Bronchial epithelial cell (primary cell): ENCODE measurements at regions not wholly inside any gene's neighbourhood (a gene's known extent, or its start where the extent isn't known, plus 50 kb on each side); places are given as distances from the start of the nearest gene placed in this dataset.

ENCODE experiments used
- DNase-seq: peaks from one replicate; pipeline ENCODE4 v3.0.0-alpha.2; 2010; ENCODE audit warnings: low read depth
- FAIRE-seq: peaks from 2 replicates; lab custom pipeline; 2011; peaks lifted over from hg19 to GRCh38; lab: Jason Lieb, UNC
- H3K27me3 ChIP-seq: 2 replicates; pipeline ENCODE4 v1.5.1; 2011; ENCODE audit warnings: low read length; ENCODE audit not compliant: control insufficient read depth, insufficient read depth
- H3K36me3 ChIP-seq: 2 replicates; pipeline ENCODE4 v1.5.1; 2011; ENCODE audit warnings: low read length; ENCODE audit not compliant: control insufficient read depth, insufficient read depth
- H3K4me3 ChIP-seq: 2 replicates; pipeline ENCODE4 v1.5.1; 2011; ENCODE audit warnings: mild to moderate bottlenecking, low read depth, low read length, control low read depth
- TF ChIP-seq, protein P1 (sequence below): IDR thresholded peaks from 2 replicates; pipeline ENCODE4 v1.5.1; 2011; ENCODE audit warnings: mild to moderate bottlenecking, moderate library complexity, low read length, control low read depth, inconsistent platforms; ENCODE audit not compliant: insufficient read depth, severe bottlenecking

DNA sequence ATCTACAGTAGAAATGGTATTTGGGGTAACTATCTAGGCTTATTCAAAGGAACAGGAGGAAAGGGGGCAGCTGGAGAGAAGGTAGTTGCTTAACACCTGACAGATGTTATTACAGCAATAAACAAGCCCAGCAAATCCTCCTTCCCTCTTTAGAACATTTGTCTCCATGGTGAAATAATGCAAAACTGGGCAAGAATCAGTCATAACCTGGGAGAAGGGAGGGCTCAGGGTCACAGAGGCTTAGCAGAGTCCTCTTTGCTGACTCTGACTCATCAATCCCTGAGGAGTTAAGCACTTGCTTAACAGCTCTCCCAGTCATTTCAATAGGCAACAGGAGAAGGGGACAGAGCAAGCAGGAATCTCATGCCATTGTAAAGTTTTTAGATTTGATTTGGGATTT lies 230.3 kb downstream of the IBTK start:
- H3K36me3 ChIP-seq, result no peaks in the 10 kb centered on the region
- FAIRE-seq (peak; percentile 95), DNase-seq (peak; percentile 98)
- H3K27me3 ChIP-seq, result no peaks in the 10 kb centered on the region
- no peak overlapping the region for H3K4me3 ChIP-seq
- TF ChIP-seq, protein P1, sequence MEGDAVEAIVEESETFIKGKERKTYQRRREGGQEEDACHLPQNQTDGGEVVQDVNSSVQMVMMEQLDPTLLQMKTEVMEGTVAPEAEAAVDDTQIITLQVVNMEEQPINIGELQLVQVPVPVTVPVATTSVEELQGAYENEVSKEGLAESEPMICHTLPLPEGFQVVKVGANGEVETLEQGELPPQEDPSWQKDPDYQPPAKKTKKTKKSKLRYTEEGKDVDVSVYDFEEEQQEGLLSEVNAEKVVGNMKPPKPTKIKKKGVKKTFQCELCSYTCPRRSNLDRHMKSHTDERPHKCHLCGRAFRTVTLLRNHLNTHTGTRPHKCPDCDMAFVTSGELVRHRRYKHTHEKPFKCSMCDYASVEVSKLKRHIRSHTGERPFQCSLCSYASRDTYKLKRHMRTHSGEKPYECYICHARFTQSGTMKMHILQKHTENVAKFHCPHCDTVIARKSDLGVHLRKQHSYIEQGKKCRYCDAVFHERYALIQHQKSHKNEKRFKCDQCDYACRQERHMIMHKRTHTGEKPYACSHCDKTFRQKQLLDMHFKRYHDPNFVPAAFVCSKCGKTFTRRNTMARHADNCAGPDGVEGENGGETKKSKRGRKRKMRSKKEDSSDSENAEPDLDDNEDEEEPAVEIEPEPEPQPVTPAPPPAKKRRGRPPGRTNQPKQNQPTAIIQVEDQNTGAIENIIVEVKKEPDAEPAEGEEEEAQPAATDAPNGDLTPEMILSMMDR, result no peak

DNA sequence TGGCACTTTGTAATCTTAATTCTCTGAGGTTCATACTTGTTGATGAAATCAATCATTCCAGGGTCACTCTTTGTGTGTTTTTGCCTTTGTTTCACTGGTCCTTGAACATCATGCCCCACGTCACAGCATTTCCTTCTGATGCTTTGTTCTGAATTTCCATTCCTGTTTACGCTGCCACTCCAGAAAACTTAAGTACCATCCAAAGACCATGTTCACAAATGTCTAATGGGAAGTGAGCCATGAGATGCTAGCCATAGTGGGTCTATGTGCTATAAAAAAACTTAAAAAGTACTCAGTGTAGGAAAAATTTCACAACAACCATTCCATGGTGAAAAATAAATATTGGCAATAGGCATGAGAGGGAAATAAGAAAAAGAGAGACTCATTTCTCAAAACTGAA lies 232.0 kb downstream of the IBTK start:
- H3K36me3 ChIP-seq, result no peaks in the 10 kb centered on the region
- no peak overlapping the region for H3K4me3 ChIP-seq
- TF ChIP-seq, protein P1, result no peak
- no peaks in the 10 kb centered on the region for H3K27me3 ChIP-seq
- FAIRE-seq (no peak), DNase-seq (no peak)

DNA sequence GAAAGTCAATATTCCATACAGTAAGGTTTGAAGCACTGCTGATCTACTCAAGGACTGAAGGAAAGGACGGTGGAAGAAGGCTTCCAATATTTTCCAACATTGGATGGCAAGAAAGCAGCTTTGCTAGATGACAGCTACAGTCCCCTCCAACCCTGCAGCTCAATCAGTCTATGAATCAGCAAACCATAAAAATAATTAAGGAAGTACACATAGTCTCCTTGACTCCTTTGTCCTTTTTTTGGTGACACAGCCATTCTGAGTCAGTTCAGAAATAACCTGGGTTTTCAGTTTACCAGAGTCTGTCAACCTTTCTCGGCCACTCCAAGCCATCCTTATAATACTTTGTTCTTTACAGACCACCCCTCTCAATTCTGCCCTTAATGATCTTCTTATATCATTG lies 232.5 kb downstream of the IBTK start:
- Histone ChIP-seq H3K36me3 (no peaks in the 10 kb centered on the region), H3K4me3 (no peak overlapping the region), H3K27me3 (no peaks in the 10 kb centered on the region)
- TF ChIP-seq, protein P1, result no peak
- FAIRE-seq, result no peak
- peak; percentile 63 for DNase-seq

DNA sequence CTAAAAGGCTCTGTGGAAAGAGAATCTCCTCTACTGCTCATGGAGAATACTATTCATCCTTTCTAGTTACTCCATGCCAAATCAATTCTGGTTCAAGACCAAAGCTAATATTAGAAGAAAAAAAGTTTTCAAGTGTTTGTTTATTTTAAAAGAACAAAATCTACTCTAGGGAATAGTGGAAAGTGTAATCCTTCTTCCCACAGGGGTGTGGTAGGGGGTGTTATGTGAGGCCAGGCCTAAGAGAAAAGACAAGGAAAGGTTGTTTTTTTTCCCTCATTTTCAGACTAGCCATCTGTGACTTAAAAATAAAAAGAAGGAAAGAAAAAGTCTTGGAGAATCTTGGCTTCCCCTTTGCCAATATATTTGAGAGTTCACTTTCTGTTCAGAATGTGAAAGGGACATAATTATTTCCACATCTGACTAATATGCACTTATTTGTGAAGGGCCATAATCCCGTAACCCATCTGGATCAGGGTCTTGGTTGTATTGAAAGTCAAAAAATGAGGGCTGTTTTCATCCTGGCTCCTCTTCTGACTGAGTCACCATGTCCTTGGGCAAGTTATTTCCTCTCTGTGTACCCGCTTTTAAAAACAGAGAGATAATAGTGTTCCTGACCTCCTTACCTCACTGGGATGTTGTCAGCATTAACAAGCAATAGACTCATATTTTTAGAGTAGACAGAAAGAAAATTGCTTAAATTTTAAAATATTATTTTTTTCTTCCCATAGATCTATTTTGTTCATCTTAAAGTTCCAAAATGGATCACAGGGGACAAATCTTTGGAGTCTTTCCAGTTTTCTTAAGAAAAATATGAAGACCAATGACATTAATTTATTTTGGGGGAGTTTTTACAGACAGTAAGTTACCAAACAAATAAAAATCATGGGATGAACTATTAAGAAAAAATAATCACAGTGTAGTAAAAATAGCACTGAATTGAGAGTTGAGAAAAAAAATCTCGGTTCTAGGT lies 233.7 kb downstream of the IBTK start:
- no peak overlapping the region for H3K4me3 ChIP-seq

DNA sequence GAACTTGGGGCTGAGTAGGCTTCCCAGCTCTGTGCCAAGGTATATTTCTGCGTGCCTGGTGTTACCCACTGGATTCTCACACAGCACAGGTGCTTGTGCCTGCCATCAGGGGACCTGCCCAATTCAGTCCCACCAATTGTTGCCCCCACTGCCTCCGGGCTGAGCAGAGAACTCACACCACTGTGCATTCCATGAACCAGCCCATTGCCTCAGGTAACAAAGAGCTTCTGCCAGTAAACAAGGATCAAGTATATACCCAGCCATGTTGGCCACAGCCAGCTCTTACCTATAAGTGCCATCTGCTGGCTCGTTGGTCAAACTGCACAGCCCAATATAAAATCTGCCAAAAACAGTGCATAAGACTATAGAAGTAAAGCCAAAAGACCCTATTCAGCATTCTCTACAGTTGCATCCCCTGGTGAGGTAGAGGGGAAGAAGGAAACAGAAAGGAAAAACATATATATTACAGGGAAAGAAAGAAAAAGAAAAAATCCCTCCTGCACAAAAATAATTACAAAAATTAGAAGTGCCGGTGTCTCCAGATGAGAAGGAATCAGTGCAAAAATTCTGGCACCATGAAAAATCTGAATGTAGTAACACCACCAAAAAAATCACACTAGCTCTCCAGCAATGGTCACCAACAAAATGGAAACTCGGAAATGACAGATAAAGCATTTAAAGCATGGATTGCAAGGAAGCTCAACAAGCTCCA lies 241.4 kb downstream of the IBTK start:
- Histone ChIP-seq H3K27me3 (no peaks in the 10 kb centered on the region), H3K4me3 (no peak overlapping the region), H3K36me3 (no peaks in the 10 kb centered on the region)
- FAIRE-seq (peak; percentile 55), DNase-seq (peak; percentile 52)
- TF ChIP-seq, protein P1, result peak; percentile 80

More for the DNA sequence above, 233.7 kb downstream of the IBTK start:
- Histone ChIP-seq H3K36me3 (no peaks in the 10 kb centered on the region), H3K27me3 (no peaks in the 10 kb centered on the region)
- FAIRE-seq (no peak), DNase-seq (peak; percentile 79)
- TF ChIP-seq, protein P1, result no peak
